NCI-H2029 (cell line): ENCODE measurements at regions not wholly inside any gene's neighbourhood (a gene's known extent, or its start where the extent isn't known, plus 50 kb on each side); places are given as distances from the start of the nearest gene placed in this dataset.

Experiments
- DNase-seq: peaks from one replicate; lab custom pipeline; 2025; lab: John Stamatoyannopoulos, UW

- DNase-seq, result no peak
Observed at GRCh38 chr18:38980420-38980819, 1414.8 kb upstream of the CELF4 start.

GRCh38 chr18:38972571-38972970 lies 1407.0 kb upstream of the CELF4 start:
- DNase-seq, result no peak

DNA sequence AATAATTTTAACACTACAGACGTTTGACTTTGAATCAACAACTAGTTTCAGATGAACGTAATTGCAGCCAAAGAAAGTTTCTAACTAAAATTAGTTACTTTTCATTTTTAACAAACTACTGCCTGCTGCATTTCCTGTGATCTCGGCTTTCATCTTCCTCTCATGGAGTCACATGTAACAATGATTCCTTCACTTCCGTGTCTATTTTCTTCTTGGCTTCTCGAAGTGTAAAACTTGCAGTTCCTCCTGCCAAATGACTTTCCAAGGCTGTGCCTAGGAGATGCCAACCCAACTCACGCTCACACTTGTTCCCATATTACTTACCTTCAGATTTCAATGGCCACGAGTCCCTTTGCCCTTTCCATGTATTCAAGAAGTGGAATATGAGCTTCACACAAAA lies 1406.3 kb upstream of the CELF4 start:
- no peak for DNase-seq

DNA sequence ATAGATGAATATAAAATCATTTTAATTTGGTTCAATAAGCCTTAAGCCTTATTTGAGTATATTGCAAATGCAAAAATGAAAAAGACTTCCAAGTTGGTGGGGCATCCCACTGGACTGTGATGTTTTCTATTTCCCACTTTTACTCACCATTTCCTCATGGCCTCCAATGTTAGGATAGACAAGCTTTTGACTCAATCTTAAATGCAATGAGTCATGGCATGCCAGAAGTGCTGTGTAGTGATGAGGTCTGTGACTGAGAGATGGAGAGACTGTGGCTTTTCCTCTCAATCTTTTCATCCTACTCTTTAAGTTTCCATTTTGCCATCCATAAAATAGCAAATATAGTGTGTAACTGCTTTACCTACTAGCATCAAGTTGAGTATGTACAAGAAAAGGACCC lies 1401.2 kb upstream of the CELF4 start:
- no peak for DNase-seq

DNA sequence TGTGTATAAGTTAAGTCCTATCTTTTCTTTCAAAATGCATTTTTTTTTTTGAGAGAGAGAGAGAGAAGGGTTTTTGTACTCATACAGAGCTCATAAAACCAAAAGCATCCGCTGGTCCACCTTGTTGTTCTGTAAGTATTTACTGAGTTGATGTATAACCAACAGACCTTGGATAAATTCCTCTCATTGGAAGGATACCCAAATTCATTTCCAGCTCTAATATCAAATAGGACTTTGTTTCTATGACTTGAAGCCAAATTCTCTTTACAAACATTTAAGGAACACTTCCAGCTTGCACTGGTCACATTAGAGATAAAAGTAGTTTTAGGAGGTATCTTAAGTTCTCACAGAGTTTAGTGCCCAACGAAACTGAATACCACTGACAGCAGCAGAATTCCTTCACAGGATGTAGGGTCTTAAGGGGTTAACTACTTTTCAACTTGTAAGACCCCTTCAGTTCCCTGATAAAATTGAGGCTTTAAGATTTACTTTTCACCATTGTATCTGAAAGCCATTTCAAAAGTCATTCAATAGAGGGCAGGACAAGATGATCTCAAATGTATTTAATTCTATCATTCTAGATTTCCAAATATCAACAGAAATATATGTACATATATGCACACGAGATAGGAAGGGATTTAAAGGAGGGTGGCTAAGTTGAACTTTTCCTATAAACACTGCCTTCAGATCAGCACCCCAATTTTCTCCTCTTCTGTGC lies 1398.5 kb upstream of the CELF4 start:
- DNase-seq, result no peak

- DNase-seq, result no peak
Observed at GRCh38 chr18:38961880-38962279, 1396.3 kb upstream of the CELF4 start.

DNA sequence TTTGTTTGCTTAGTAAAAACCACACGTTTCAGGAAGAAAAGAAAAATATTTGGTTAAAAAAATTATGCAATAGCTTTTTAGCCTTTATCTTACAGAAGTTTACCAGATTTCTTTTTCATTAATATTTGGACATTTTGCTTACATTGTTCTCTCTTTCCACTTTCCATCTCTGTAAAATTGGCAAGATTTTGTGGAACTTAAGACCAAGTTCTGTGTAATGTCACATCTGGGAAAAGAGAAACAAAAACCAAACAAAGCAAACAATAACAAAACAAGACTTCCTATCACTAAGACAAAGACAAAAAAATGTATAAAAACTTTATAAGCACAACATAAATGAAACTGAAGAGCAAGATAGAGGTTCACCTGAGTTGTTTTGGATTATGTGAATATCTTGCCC lies 1392.1 kb upstream of the CELF4 start:
- no peak for DNase-seq

GRCh38 chr18:38956068-38956467 lies 1390.5 kb upstream of the CELF4 start:
- DNase-seq, result no peak

DNA sequence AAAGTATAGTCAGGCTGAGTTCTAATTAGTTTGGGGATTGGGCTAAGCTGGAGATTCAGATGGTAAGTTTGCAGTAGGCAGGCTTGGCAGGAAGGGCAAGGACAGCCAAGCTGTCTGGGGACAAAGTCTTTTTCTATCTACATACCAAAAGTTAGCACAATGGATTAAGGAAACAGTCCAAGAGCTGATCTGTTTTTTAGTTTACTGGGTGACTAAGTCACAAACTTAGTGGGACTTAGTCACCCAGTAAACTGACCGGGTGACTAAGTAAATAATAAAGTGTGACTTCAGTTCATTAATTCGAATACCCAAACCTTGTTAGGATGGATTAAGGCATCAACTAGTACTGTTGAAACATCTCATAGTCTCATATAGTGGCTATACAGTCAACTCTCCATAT lies 1386.0 kb upstream of the CELF4 start:
- no peak for DNase-seq

DNA sequence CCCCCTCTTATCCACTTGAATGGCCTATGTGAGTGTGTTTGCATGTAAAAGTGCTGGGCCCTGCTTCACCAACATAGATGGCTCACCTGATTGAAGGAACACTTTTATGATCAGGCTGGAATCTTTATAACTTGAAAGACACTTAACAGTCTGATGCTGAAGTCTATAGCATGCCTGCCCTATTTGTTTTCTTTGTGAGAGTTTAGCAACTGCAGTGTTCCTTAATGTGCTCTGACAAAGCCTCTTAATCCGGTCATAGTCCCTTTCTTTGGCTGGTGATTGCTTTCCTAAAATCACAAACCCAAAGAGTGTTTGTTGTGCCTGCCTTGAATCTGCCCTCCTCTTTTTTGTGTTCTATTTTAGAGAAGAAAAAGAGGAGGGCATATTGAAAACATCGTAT lies 1382.8 kb upstream of the CELF4 start:
- DNase-seq, result no peak

DNA sequence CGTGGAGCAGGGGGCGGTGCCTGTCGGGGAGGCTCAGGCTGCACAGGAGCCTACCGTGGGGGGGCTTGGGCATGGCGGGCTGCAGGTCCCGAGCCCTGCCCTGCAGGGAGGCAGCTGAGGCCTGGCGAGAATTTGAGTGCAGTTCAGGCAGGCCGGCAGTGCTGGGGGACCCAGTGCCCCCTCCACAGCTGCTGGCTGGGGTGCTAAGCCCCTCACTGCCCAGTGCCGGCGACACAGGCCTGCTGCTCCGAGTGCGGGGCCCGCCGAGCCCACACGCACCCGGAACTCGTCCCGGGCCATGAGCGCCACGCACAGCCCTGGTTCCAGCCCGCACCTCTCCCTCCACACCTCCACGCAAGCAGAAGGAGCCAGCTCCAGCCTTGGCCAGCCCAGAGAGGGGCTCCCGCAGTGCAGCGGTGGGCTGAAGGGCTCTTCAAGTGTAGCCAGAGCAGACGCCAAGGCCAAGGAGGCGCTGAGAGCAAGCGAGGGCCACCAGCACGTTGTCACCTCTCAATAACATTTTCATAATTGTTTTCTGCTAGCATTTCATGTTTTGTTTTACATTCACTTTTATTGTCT lies 1378.9 kb upstream of the CELF4 start:
- DNase-seq, result no peak

GRCh38 chr18:38941711-38942561 lies 1376.3 kb upstream of the CELF4 start:
- no peak for DNase-seq

- peak; percentile 10 for DNase-seq
Observed at GRCh38 chr18:38940863-38941531, 1375.4 kb upstream of the CELF4 start.

DNA sequence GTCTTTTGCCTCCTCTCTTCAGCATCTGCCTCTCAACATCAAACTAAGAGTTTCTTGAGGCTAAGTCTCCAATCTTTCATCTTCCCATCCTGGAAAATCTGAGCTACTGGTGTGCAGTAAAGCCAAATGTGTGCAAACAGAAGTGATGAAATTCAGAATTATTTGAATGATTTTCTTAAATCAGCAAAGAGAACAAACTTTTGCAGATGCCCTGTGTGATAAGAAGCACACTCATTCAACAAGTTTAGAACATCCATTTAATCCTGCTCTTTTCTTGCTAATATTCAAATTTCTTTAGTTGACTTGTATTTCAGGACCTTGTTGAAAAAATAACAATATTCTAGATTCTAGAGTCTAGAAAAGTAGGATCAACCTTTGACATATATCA lies 1374.9 kb upstream of the CELF4 start:
- no peak for DNase-seq

GRCh38 chr18:38933910-38934510 lies 1368.4 kb upstream of the CELF4 start:
- DNase-seq, result no peak

DNA sequence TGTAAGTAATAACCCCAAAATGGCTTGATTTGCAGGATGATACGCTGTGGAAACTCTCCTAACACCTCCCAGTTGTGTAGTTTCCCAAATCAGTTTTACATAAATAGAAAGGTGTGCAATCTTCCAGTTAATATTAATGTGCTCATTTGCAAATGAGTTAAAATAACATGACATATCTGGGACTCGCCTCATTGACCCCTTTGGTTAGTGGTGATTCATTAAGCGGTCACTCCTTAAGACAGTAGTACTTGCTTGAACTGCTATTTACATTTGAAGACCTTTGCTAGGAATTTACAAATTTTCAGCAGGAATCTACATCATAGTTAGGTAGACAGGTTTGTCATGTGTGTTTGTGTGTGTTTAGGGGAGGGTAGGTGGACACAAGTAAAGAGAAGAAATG lies 1367.7 kb upstream of the CELF4 start:
- DNase-seq, result no peak

GRCh38 chr18:38932752-38933151 lies 1367.2 kb upstream of the CELF4 start:
- DNase-seq, result no peak

GRCh38 chr18:38931754-38932050 lies 1366.1 kb upstream of the CELF4 start:
- no peak for DNase-seq

- no peak for DNase-seq
Observed at GRCh38 chr18:38930881-38931753, 1365.5 kb upstream of the CELF4 start.

GRCh38 chr18:38923540-38923939 lies 1357.9 kb upstream of the CELF4 start:
- DNase-seq, result no peak

DNA sequence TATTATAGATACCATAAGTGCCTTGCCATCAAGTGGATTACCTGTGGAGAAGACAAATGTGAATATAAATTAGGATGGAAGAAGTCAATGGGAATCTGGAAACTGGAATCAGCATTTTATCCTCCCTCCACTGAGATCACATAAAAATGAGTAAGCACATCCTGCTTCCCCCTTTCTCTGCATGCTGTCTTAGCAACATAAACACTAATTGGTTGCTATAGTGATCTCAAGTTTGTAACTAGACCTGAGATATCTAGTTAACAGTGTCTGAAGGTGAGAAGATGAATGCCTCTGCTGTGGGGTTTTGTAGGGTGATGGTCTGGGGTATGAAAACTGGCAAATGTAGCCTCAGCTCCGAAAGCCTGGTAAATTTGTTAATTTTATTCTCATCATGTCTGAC lies 1357.5 kb upstream of the CELF4 start:
- peak; percentile 62 for DNase-seq
